ENCODE measurements at regions not wholly inside any gene's neighbourhood (a gene's known extent, or its start where the extent isn't known, plus 50 kb on each side); places are given as distances from the start of the nearest gene placed in this dataset.

DNA sequence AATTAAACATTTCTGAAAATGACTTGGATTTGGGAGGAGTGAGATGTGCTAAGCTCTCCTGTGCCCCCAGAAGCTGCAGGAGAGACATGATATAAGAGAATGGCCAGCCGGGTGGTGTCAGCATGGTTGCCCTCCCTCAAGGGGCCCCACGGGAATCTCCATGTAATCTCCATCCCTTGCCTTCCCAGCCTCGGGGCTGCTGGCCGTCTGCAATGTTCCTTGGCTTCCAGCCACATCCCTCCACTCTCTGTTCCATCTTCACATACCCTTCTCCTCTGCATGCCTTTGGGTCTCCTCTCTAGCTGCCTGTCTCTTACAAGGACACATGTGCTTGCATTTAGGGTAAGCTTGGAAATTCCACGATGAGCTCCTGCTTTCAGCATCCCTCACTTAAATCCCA, 172.0 kb downstream of the TSHZ3 start:
- H3K27ac ChIP-seq (ENCODE audit: low read depth, low read length), result no peak overlapping the region
- H3K4me3 ChIP-seq (ENCODE audit: insufficient read depth, low read length), result no peak overlapping the region
- TF ChIP-seq CTCF (IDR thresholded peaks at IDR 0.05; ENCODE audit: extremely low read depth, low read depth, low read length), result no peak
- H3K4me1 ChIP-seq (ENCODE audit: insufficient read depth, low read length), result no peaks in the 10 kb centered on the region
- H3K4me2 ChIP-seq (ENCODE audit: insufficient read depth, low read length), result no peak overlapping the region
- H3K9me3 ChIP-seq (ENCODE audit: low read depth, low read length), result peaks cover 2% of the 10 kb centered on the region
- no peak overlapping the region for H2AFZ ChIP-seq (ENCODE audit: low read length)
- H4K20me1 ChIP-seq (ENCODE audit: insufficient read depth, low read length), result no peaks in the 10 kb centered on the region
- no peaks in the 10 kb centered on the region for H3K79me2 ChIP-seq (ENCODE audit: insufficient read depth, low read length)
- no peaks in the 10 kb centered on the region for H3K27me3 ChIP-seq (ENCODE audit: insufficient read depth, low read length)
- no peak for DNase-seq (ENCODE audit: insufficient read length, low spot score, missing footprints)
- H3K36me3 ChIP-seq (ENCODE audit: insufficient read depth, low read length), result no peaks in the 10 kb centered on the region

DNA sequence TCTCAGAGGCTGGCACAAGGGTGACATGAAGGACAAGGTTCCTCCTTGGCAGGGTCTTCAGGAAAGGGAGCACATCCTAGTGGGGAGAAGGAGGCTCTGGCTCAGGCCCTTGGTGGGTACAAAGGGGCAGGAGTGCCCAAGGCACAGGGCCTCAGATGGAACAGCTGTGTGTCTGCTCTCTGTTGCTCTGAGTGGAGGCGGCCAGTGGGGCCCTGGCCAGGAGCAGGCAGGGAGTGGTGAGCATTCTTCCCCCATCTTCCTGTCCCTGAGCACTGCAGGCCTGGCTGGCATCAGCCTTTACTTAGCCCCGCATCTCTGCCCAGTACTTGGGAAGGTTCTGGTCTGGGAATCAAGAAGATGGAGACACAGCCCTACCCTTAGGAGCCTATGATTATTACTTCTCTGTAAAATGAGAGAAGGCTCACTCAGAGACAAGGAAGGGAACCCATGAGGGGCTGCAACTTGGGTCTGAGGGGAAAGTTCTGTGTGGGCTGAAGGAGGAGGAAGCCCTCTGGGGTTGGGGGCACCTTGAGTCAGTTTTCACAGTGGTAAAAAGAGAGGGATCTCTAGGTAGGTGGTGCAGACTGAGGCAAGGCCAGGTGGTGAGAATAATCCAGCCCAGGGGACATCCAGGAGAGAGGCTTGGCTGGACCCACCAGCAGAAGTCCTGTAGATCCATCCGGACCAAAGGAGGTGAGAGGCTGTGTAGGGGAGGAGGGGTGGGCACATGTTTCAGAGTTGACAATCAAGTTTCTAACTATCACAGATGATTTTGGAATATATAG, 173.5 kb downstream of the TSHZ3 start:
- Histone ChIP-seq H4K20me1 (ENCODE audit: insufficient read depth, low read length) (no peaks in the 10 kb centered on the region), H3K4me1 (ENCODE audit: insufficient read depth, low read length) (no peaks in the 10 kb centered on the region), H2AFZ (ENCODE audit: low read length) (peak overlapping the region; percentile 46), H3K4me3 (ENCODE audit: insufficient read depth, low read length) (no peak overlapping the region), H3K36me3 (ENCODE audit: insufficient read depth, low read length) (no peaks in the 10 kb centered on the region), H3K4me2 (ENCODE audit: insufficient read depth, low read length) (no peak overlapping the region), H3K9me3 (ENCODE audit: low read depth, low read length) (peaks cover 2% of the 10 kb centered on the region), H3K79me2 (ENCODE audit: insufficient read depth, low read length) (no peaks in the 10 kb centered on the region), H3K27ac (ENCODE audit: low read depth, low read length) (no peak overlapping the region), H3K27me3 (ENCODE audit: insufficient read depth, low read length) (no peaks in the 10 kb centered on the region)
- no peak for TF ChIP-seq CTCF (IDR thresholded peaks at IDR 0.05; ENCODE audit: extremely low read depth, low read depth, low read length)
- DNase-seq (ENCODE audit: insufficient read length, low spot score, missing footprints), result no peak

DNA sequence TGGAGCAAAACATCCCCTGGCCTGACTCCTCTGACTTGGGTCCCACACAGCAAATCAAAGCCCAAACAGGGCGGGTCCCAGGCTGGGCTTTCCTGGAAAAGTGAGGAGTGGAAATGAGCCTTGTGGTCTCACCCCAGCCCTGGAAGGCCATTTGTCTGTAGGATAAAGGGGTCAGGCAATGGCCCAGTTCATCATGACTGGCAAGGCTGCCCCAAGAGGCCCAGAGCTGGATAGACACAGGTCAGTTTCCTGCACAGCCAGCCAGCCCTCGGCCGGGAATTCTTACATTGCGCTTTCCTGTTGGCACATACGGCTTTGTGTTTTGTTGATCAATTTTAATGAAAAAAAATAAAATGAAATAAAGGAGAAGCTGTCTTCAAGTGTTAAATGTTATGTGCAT, 174.3 kb downstream of the TSHZ3 start:
- Histone ChIP-seq H2AFZ (ENCODE audit: low read length) (no peak overlapping the region), H3K27ac (ENCODE audit: low read depth, low read length) (no peak overlapping the region), H3K27me3 (ENCODE audit: insufficient read depth, low read length) (no peaks in the 10 kb centered on the region), H3K4me2 (ENCODE audit: insufficient read depth, low read length) (no peak overlapping the region), H3K9me3 (ENCODE audit: low read depth, low read length) (peaks cover 2% of the 10 kb centered on the region), H4K20me1 (ENCODE audit: insufficient read depth, low read length) (no peaks in the 10 kb centered on the region), H3K4me3 (ENCODE audit: insufficient read depth, low read length) (no peak overlapping the region), H3K4me1 (ENCODE audit: insufficient read depth, low read length) (no peaks in the 10 kb centered on the region), H3K79me2 (ENCODE audit: insufficient read depth, low read length) (no peaks in the 10 kb centered on the region), H3K36me3 (ENCODE audit: insufficient read depth, low read length) (no peaks in the 10 kb centered on the region)
- TF ChIP-seq CTCF (IDR thresholded peaks at IDR 0.05; ENCODE audit: extremely low read depth, low read depth, low read length), result no peak
- DNase-seq (ENCODE audit: insufficient read length, low spot score, missing footprints), result no peak

GRCh38 chr19:31173991-31174390, 175.2 kb downstream of the TSHZ3 start:
- Histone ChIP-seq H3K36me3 (ENCODE audit: insufficient read depth, low read length) (no peaks in the 10 kb centered on the region), H3K4me3 (ENCODE audit: insufficient read depth, low read length) (no peak overlapping the region), H3K27ac (ENCODE audit: low read depth, low read length) (no peak overlapping the region), H2AFZ (ENCODE audit: low read length) (no peak overlapping the region), H3K27me3 (ENCODE audit: insufficient read depth, low read length) (no peaks in the 10 kb centered on the region), H3K4me1 (ENCODE audit: insufficient read depth, low read length) (no peaks in the 10 kb centered on the region), H3K4me2 (ENCODE audit: insufficient read depth, low read length) (no peak overlapping the region), H3K79me2 (ENCODE audit: insufficient read depth, low read length) (no peaks in the 10 kb centered on the region), H3K9me3 (ENCODE audit: low read depth, low read length) (peaks cover 2% of the 10 kb centered on the region), H4K20me1 (ENCODE audit: insufficient read depth, low read length) (no peaks in the 10 kb centered on the region)
- TF ChIP-seq CTCF (IDR thresholded peaks at IDR 0.05; ENCODE audit: extremely low read depth, low read depth, low read length), result no peak
- DNase-seq (ENCODE audit: insufficient read length, low spot score, missing footprints), result no peak
